ENCODE measurements at regions not wholly inside any gene's neighbourhood (a gene's known extent, or its start where the extent isn't known, plus 50 kb on each side); places are given as distances from the start of the nearest gene placed in this dataset.

DNA sequence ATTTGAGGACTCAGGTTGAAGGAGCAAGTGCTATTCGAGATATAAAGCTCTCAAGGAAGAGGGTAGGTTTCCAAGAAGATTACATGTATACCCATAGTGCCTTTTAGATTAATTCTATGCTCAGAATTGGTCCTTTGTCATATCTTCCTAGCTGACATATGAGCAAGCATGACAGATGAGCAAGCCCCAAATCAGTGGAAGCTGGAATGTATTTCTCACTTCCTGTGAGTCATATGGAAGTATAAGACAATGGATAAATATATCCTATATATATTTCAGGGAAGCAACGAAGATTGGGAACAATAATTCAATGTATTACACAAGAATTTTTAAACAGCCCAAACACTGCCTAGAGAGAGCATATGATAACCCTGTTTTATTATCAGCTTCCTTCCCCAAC lies 674.1 kb upstream of the ATXN7L3B start:
- no peak overlapping the region for H3K4me3 Mint-ChIP-seq
- no peaks in the 10 kb centered on the region for H3K27me3 Mint-ChIP-seq (ENCODE audit: insufficient read depth, low read depth, poor library complexity)
- TF ChIP-seq CREB1 (CRISPR knock-in tag; IDR thresholded peaks at IDR 0.05; ENCODE audit: low read depth): no peak
- no peak for TF ChIP-seq EZH2phosphoT487 (IDR thresholded peaks at IDR 0.05; ENCODE audit: unreplicated experiment)
- no peak for TF ChIP-seq POLR2AphosphoS5 (IDR thresholded peaks at IDR 0.05; ENCODE audit: low read depth)
- TF ChIP-seq, protein P1, sequence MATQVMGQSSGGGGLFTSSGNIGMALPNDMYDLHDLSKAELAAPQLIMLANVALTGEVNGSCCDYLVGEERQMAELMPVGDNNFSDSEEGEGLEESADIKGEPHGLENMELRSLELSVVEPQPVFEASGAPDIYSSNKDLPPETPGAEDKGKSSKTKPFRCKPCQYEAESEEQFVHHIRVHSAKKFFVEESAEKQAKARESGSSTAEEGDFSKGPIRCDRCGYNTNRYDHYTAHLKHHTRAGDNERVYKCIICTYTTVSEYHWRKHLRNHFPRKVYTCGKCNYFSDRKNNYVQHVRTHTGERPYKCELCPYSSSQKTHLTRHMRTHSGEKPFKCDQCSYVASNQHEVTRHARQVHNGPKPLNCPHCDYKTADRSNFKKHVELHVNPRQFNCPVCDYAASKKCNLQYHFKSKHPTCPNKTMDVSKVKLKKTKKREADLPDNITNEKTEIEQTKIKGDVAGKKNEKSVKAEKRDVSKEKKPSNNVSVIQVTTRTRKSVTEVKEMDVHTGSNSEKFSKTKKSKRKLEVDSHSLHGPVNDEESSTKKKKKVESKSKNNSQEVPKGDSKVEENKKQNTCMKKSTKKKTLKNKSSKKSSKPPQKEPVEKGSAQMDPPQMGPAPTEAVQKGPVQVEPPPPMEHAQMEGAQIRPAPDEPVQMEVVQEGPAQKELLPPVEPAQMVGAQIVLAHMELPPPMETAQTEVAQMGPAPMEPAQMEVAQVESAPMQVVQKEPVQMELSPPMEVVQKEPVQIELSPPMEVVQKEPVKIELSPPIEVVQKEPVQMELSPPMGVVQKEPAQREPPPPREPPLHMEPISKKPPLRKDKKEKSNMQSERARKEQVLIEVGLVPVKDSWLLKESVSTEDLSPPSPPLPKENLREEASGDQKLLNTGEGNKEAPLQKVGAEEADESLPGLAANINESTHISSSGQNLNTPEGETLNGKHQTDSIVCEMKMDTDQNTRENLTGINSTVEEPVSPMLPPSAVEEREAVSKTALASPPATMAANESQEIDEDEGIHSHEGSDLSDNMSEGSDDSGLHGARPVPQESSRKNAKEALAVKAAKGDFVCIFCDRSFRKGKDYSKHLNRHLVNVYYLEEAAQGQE (IDR thresholded peaks at IDR 0.05; ENCODE audit: unreplicated experiment): no peak
- no peak for TF ChIP-seq ETS1 (IDR thresholded peaks at IDR 0.05)
- TF ChIP-seq, protein P2, sequence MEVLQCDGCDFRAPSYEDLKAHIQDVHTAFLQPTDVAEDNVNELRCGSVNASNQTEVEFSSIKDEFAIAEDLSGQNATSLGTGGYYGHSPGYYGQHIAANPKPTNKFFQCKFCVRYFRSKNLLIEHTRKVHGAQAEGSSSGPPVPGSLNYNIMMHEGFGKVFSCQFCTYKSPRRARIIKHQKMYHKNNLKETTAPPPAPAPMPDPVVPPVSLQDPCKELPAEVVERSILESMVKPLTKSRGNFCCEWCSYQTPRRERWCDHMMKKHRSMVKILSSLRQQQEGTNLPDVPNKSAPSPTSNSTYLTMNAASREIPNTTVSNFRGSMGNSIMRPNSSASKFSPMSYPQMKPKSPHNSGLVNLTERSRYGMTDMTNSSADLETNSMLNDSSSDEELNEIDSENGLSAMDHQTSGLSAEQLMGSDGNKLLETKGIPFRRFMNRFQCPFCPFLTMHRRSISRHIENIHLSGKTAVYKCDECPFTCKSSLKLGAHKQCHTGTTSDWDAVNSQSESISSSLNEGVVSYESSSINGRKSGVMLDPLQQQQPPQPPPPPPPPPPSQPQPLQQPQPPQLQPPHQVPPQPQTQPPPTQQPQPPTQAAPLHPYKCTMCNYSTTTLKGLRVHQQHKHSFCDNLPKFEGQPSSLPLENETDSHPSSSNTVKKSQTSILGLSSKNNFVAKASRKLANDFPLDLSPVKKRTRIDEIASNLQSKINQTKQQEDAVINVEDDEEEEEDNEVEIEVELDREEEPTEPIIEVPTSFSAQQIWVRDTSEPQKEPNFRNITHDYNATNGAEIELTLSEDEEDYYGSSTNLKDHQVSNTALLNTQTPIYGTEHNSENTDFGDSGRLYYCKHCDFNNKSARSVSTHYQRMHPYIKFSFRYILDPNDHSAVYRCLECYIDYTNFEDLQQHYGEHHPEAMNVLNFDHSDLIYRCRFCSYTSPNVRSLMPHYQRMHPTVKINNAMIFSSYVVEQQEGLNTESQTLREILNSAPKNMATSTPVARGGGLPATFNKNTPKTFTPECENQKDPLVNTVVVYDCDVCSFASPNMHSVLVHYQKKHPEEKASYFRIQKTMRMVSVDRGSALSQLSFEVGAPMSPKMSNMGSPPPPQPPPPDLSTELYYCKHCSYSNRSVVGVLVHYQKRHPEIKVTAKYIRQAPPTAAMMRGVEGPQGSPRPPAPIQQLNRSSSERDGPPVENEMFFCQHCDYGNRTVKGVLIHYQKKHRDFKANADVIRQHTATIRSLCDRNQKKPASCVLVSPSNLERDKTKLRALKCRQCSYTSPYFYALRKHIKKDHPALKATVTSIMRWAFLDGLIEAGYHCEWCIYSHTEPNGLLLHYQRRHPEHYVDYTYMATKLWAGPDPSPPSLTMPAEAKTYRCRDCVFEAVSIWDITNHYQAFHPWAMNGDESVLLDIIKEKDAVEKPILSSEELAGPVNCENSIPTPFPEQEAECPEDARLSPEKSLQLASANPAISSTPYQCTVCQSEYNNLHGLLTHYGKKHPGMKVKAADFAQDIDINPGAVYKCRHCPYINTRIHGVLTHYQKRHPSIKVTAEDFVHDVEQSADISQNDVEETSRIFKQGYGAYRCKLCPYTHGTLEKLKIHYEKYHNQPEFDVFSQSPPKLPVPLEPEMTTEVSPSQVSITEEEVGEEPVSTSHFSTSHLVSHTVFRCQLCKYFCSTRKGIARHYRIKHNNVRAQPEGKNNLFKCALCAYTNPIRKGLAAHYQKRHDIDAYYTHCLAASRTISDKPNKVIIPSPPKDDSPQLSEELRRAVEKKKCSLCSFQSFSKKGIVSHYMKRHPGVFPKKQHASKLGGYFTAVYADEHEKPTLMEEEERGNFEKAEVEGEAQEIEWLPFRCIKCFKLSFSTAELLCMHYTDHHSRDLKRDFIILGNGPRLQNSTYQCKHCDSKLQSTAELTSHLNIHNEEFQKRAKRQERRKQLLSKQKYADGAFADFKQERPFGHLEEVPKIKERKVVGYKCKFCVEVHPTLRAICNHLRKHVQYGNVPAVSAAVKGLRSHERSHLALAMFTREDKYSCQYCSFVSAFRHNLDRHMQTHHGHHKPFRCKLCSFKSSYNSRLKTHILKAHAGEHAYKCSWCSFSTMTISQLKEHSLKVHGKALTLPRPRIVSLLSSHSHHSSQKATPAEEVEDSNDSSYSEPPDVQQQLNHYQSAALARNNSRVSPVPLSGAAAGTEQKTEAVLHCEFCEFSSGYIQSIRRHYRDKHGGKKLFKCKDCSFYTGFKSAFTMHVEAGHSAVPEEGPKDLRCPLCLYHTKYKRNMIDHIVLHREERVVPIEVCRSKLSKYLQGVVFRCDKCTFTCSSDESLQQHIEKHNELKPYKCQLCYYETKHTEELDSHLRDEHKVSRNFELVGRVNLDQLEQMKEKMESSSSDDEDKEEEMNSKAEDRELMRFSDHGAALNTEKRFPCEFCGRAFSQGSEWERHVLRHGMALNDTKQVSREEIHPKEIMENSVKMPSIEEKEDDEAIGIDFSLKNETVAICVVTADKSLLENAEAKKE (CRISPR knock-in tag; IDR thresholded peaks at IDR 0.05): no peak
- TF ChIP-seq STAT1 (IDR thresholded peaks at IDR 0.05; ENCODE audit: unreplicated experiment): no peak
- TF ChIP-seq NANOG (IDR thresholded peaks at IDR 0.05; ENCODE audit: borderline replicate concordance): no peak
- TF ChIP-seq ZNF114 (CRISPR knock-in tag; IDR thresholded peaks at IDR 0.05): no peak
- no peak for TF ChIP-seq JUNB (IDR thresholded peaks at IDR 0.05; ENCODE audit: unreplicated experiment)
- no peak for TF ChIP-seq EZH2 (IDR thresholded peaks at IDR 0.05; ENCODE audit: low read depth, unreplicated experiment)
- no peaks in the 10 kb centered on the region for H3K79me2 ChIP-seq (replicated peaks; ENCODE audit: insufficient read depth)
- H3K9me2 ChIP-seq (ENCODE audit: insufficient read depth): peaks cover 3% of the 10 kb centered on the region; the same call in 1 of the 2 replicates
- no peak overlapping the region for H2AFZ ChIP-seq
- H3K36me3 ChIP-seq (ENCODE audit: insufficient read depth): no peaks in the 10 kb centered on the region
- no peak overlapping the region for H3K27ac ChIP-seq (ENCODE audit: low read depth)
- ATAC-seq: no peak
- no peaks in the 10 kb centered on the region for H3K4me1 ChIP-seq (ENCODE audit: insufficient read depth)
- no peaks in the 10 kb centered on the region for H3F3A ChIP-seq (replicated peaks; ENCODE audit: low read depth)
- no peak overlapping the region for H3K4me2 ChIP-seq
- no peak overlapping the region for H3K4me3 ChIP-seq
- DNase-seq (ENCODE audit: low spot score): no peak
- no peaks in the 10 kb centered on the region for H3K4me1 Mint-ChIP-seq
- H3K36me3 Mint-ChIP-seq (ENCODE audit: low read depth): no peaks in the 10 kb centered on the region
- H4K20me1 ChIP-seq (replicated peaks; ENCODE audit: insufficient read depth): no peaks in the 10 kb centered on the region
- no peaks in the 10 kb centered on the region for H3K9me3 Mint-ChIP-seq
- no peak overlapping the region for H3K27ac Mint-ChIP-seq
- H3K27me3 ChIP-seq (ENCODE audit: insufficient read depth): no peaks in the 10 kb centered on the region

All from GM23338 (cell line).